ENCODE measurements at regions not wholly inside any gene's neighbourhood (a gene's known extent, or its start where the extent isn't known, plus 50 kb on each side); places are given as distances from the start of the nearest gene placed in this dataset.

- Mint-ChIP-seq H3K27ac (ENCODE audit: unreplicated experiment) (no peak overlapping the region), H3K9me3 (ENCODE audit: unreplicated experiment) (no peaks in the 10 kb centered on the region), H3K27me3 (ENCODE audit: unreplicated experiment) (peaks cover 2% of the 10 kb centered on the region), H3K4me1 (ENCODE audit: unreplicated experiment) (no peaks in the 10 kb centered on the region), H3K4me3 (ENCODE audit: unreplicated experiment) (no peak overlapping the region), H3K36me3 (ENCODE audit: low read depth, unreplicated experiment) (no peaks in the 10 kb centered on the region)
- DNase-seq (ENCODE audit: low spot score), result no peak
- no peak for TF ChIP-seq CTCF (IDR thresholded peaks at IDR 0.05; ENCODE audit: unreplicated experiment)
Measured at GRCh38 chr2:156046900-156047299, 285.6 kb downstream of the NR4A2 start.

- Mint-ChIP-seq H3K36me3 (ENCODE audit: low read depth, unreplicated experiment) (no peaks in the 10 kb centered on the region), H3K4me3 (ENCODE audit: unreplicated experiment) (no peak overlapping the region)
Measured at GRCh38 chr2:156042895-156043294, 289.6 kb downstream of the NR4A2 start.

GRCh38 chr2:156038021-156038420 is 294.5 kb downstream of the NR4A2 start:
- TF ChIP-seq CTCF (IDR thresholded peaks at IDR 0.05; ENCODE audit: unreplicated experiment), result no peak
- no peak overlapping the region for H3K27ac Mint-ChIP-seq (ENCODE audit: unreplicated experiment)
- no peaks in the 10 kb centered on the region for H3K27me3 Mint-ChIP-seq (ENCODE audit: unreplicated experiment)
- no peaks in the 10 kb centered on the region for H3K36me3 Mint-ChIP-seq (ENCODE audit: low read depth, unreplicated experiment)
- no peaks in the 10 kb centered on the region for H3K9me3 Mint-ChIP-seq (ENCODE audit: unreplicated experiment)
- no peaks in the 10 kb centered on the region for H3K4me1 Mint-ChIP-seq (ENCODE audit: unreplicated experiment)
- DNase-seq (ENCODE audit: low spot score), result no peak
- no peak overlapping the region for H3K4me3 Mint-ChIP-seq (ENCODE audit: unreplicated experiment)

More at GRCh38 chr2:156042895-156043294, 289.6 kb downstream of the NR4A2 start:
- DNase-seq (ENCODE audit: low spot score), result no peak
- H3K27me3 Mint-ChIP-seq (ENCODE audit: unreplicated experiment), result peaks cover 2% of the 10 kb centered on the region
- no peak overlapping the region for H3K27ac Mint-ChIP-seq (ENCODE audit: unreplicated experiment)
- H3K9me3 Mint-ChIP-seq (ENCODE audit: unreplicated experiment), result no peaks in the 10 kb centered on the region
- H3K4me1 Mint-ChIP-seq (ENCODE audit: unreplicated experiment), result no peaks in the 10 kb centered on the region
- TF ChIP-seq CTCF (IDR thresholded peaks at IDR 0.05; ENCODE audit: unreplicated experiment), result no peak

- Mint-ChIP-seq H3K4me1 (ENCODE audit: unreplicated experiment) (no peaks in the 10 kb centered on the region), H3K36me3 (ENCODE audit: low read depth, unreplicated experiment) (no peaks in the 10 kb centered on the region), H3K27ac (ENCODE audit: unreplicated experiment) (no peak overlapping the region), H3K9me3 (ENCODE audit: unreplicated experiment) (no peaks in the 10 kb centered on the region), H3K27me3 (ENCODE audit: unreplicated experiment) (no peaks in the 10 kb centered on the region), H3K4me3 (ENCODE audit: unreplicated experiment) (no peak overlapping the region)
- DNase-seq (ENCODE audit: low spot score), result no peak
- no peak for TF ChIP-seq CTCF (IDR thresholded peaks at IDR 0.05; ENCODE audit: unreplicated experiment)
Measured at GRCh38 chr2:156037482-156037881, 295.0 kb downstream of the NR4A2 start.

- Mint-ChIP-seq H3K27me3 (ENCODE audit: unreplicated experiment) (no peaks in the 10 kb centered on the region), H3K4me3 (ENCODE audit: unreplicated experiment) (no peak overlapping the region), H3K9me3 (ENCODE audit: unreplicated experiment) (no peaks in the 10 kb centered on the region), H3K4me1 (ENCODE audit: unreplicated experiment) (no peaks in the 10 kb centered on the region), H3K36me3 (ENCODE audit: low read depth, unreplicated experiment) (no peaks in the 10 kb centered on the region), H3K27ac (ENCODE audit: unreplicated experiment) (no peak overlapping the region)
- no peak for DNase-seq (ENCODE audit: low spot score)
- no peak for TF ChIP-seq CTCF (IDR thresholded peaks at IDR 0.05; ENCODE audit: unreplicated experiment)
Measured at GRCh38 chr2:156031121-156031520, 301.4 kb downstream of the NR4A2 start.
